Endothelial cell of umbilical vein (primary cell): ENCODE measurements at regions not wholly inside any gene's neighbourhood (a gene's known extent, or its start where the extent isn't known, plus 50 kb on each side); places are given as distances from the start of the nearest gene placed in this dataset.

Source experiments
- BruUV-seq: library from RNA; stranded (reverse); fragments of 400-500 nt; replicated peaks from 2 replicates; lab custom pipeline; 2021; lab: Mats Ljungman, UMichigan
- CTCF ChIA-PET: fragments of 300-600, 350-600 bp; sonication (Branson Sonifier 250); formaldehyde crosslinking; loops from one replicate; lab custom pipeline; 2021; ENCODE audit warnings: antibody characterized with exemption, inconsistent platforms; lab: Charles Lee
- POLR2A ChIA-PET: fragments of 300-600, 350-600 bp; sonication (Branson Sonifier 250); formaldehyde crosslinking; loops from one replicate; lab custom pipeline; 2021; ENCODE audit warnings: antibody characterized with exemption, inconsistent platforms; lab: Charles Lee
- DNase-seq: peaks from one replicate; pipeline ENCODE4 v3.0.0-alpha.2; 2011; ENCODE audit warnings: low read depth, low spot score
- FAIRE-seq: peaks from 2 replicates; lab custom pipeline; 2011; peaks lifted over from hg19 to GRCh38; lab: Jason Lieb, UNC
- H2AFZ ChIP-seq: 2 replicates; pipeline ENCODE4 v1.6.0; 2012; ENCODE audit warnings: low read depth, low read length, control low read depth, inconsistent platforms
- H3K27ac ChIP-seq: 2 replicates; pipeline ENCODE4 v1.5.1; 2011; ENCODE audit warnings: low read depth, mild to moderate bottlenecking, control low read depth, low read length, moderate library complexity; ENCODE audit not compliant: insufficient read depth
- H3K27me3 ChIP-seq, 2 experiments: 2 replicates each; pipeline versions ENCODE4 v1.6.0 to v1.6.1; 2011; ENCODE audit warnings: low read length in 2 of 2, mixed read lengths in 1 of 2; ENCODE audit not compliant: control insufficient read depth in 2 of 2, insufficient read depth in 2 of 2
- H3K36me3 ChIP-seq, 2 experiments: 2 replicates in 1 of 2; 3 replicates in 1 of 2; pipeline ENCODE4 v1.5.1; 2011; ENCODE audit warnings: low read length in 2 of 2, mild to moderate bottlenecking in 1 of 2, moderate library complexity in 1 of 2; ENCODE audit not compliant: control insufficient read depth in 2 of 2, insufficient read depth in 2 of 2; ENCODE audit errors: extremely low read depth in 1 of 2
- H3K4me1 ChIP-seq: 3 replicates; pipeline ENCODE4 v1.5.1; 2011; ENCODE audit warnings: mild to moderate bottlenecking, low read length; ENCODE audit not compliant: control insufficient read depth, insufficient read depth; ENCODE audit errors: extremely low read depth
- H3K4me2 ChIP-seq: 2 replicates; pipeline ENCODE4 v1.6.1; 2011; ENCODE audit warnings: low read length, control low read depth, mixed read lengths; ENCODE audit not compliant: insufficient read depth
- H3K4me3 ChIP-seq, 3 experiments: fragments of 200-600 bp in 1 of 3; sonication (generic), shearing (Covaris generic) in 1 of 3; replicated peaks in 1 of 3; 2 replicates each; pipeline ENCODE4 v1.5.1; 2011 to 2016; ENCODE audit warnings: control low read depth in 3 of 3, low read length in 3 of 3, mild to moderate bottlenecking in 2 of 3, inconsistent platforms in 1 of 3, low read depth in 1 of 3, moderate library complexity in 1 of 3; ENCODE audit not compliant: insufficient read depth in 1 of 3
- H3K79me2 ChIP-seq: 2 replicates; pipeline ENCODE4 v1.6.0; 2012; ENCODE audit warnings: low read length, inconsistent platforms; ENCODE audit not compliant: control insufficient read depth, insufficient read depth
- H3K9ac ChIP-seq: replicated peaks from 2 replicates; pipeline ENCODE3; 2011; ENCODE audit warnings: low read length, control low read depth; ENCODE audit not compliant: insufficient read depth; ENCODE audit errors: extremely low read depth
- H3K9me1 ChIP-seq: replicated peaks from 3 replicates; pipeline ENCODE4 v1.6.0; 2011; ENCODE audit warnings: mild to moderate bottlenecking, low read length; ENCODE audit not compliant: control insufficient read depth, insufficient read depth; ENCODE audit errors: extremely low read depth
- H3K9me3 ChIP-seq: replicated peaks from 2 replicates; pipeline ENCODE4 v1.5.1; 2012; ENCODE audit warnings: low read length, inconsistent platforms; ENCODE audit not compliant: control insufficient read depth, insufficient read depth
- H4K20me1 ChIP-seq: replicated peaks from 2 replicates; pipeline ENCODE3; 2011; ENCODE audit warnings: mild to moderate bottlenecking, low read length; ENCODE audit not compliant: control insufficient read depth, insufficient read depth; ENCODE audit errors: extremely low read depth
- EZH2 ChIP-seq: IDR thresholded peaks from 2 replicates; pipeline ENCODE4 v1.6.1; 2012; ENCODE audit warnings: borderline replicate concordance, low read depth, mild to moderate bottlenecking, moderate library complexity, low read length, inconsistent platforms; ENCODE audit not compliant: severe bottlenecking
- FOS ChIP-seq: IDR thresholded peaks from 2 replicates; pipeline ENCODE4 v1.6.1; 2011; ENCODE audit warnings: mild to moderate bottlenecking, low read length, moderate library complexity, borderline replicate concordance; ENCODE audit not compliant: insufficient read depth
- GATA2 ChIP-seq: IDR thresholded peaks from 2 replicates; pipeline ENCODE4 v1.7.0; 2011; ENCODE audit warnings: low read depth, mild to moderate bottlenecking, moderate library complexity, mixed read lengths, low read length; ENCODE audit not compliant: insufficient read length, insufficient read depth
- JUN ChIP-seq: IDR thresholded peaks from 2 replicates; pipeline ENCODE4 v1.6.1; 2011; ENCODE audit warnings: borderline replicate concordance, low read depth; ENCODE audit not compliant: insufficient read length, insufficient read depth
- MYC ChIP-seq: IDR thresholded peaks from one replicate; pipeline ENCODE4 v1.6.1; 2011; ENCODE audit warnings: mild to moderate bottlenecking, low read depth, low read length
- POLR2A ChIP-seq: IDR thresholded peaks from 2 replicates; pipeline ENCODE4 v1.6.1; 2012; ENCODE audit warnings: low read depth, mild to moderate bottlenecking, control low read depth, low read length
- POLR2AphosphoS5 ChIP-seq: IDR thresholded peaks from 2 replicates; pipeline ENCODE4 v1.6.1; 2012; ENCODE audit warnings: low read depth, mild to moderate bottlenecking, control low read depth, low read length, moderate library complexity; ENCODE audit not compliant: insufficient read depth
- dilution Hi-C: fragments of 300-500 bp; cut with MboI; formaldehyde crosslinking; loops from one replicate; pipeline ENCODE4 v1.15.0; 2019; ENCODE audit warnings: low sequenced_read_pairs; ENCODE audit not compliant: extremely low pct_ligation_motif_present
- intact Hi-C: fragments of 100-400 bp; cut with micrococcal nuclease; formaldehyde crosslinking; loops from one replicate; pipeline ENCODE4 v1.10.0; 2022
- TF ChIP-seq, protein P1 (sequence below), 2 donors: IDR thresholded peaks; 1 replicate in 1 of 2; 2 replicates in 1 of 2; pipeline ENCODE4 v1.5.1; 2011; ENCODE audit warnings: low read length in 2 of 2, mild to moderate bottlenecking in 2 of 2, moderate library complexity in 2 of 2, control low read depth in 1 of 2, inconsistent platforms in 1 of 2, low read depth in 1 of 2; ENCODE audit not compliant: insufficient read depth in 1 of 2; ENCODE audit errors: extremely low read depth in 1 of 2
- TF ChIP-seq, protein P2 (sequence below): IDR thresholded peaks from 2 replicates; pipeline ENCODE4 v1.6.1; 2011; ENCODE audit not compliant: insufficient read depth, insufficient read length

- TF ChIP-seq EZH2 (no peak), FOS (no peak), GATA2 (no peak)
- TF ChIP-seq, protein P1, sequence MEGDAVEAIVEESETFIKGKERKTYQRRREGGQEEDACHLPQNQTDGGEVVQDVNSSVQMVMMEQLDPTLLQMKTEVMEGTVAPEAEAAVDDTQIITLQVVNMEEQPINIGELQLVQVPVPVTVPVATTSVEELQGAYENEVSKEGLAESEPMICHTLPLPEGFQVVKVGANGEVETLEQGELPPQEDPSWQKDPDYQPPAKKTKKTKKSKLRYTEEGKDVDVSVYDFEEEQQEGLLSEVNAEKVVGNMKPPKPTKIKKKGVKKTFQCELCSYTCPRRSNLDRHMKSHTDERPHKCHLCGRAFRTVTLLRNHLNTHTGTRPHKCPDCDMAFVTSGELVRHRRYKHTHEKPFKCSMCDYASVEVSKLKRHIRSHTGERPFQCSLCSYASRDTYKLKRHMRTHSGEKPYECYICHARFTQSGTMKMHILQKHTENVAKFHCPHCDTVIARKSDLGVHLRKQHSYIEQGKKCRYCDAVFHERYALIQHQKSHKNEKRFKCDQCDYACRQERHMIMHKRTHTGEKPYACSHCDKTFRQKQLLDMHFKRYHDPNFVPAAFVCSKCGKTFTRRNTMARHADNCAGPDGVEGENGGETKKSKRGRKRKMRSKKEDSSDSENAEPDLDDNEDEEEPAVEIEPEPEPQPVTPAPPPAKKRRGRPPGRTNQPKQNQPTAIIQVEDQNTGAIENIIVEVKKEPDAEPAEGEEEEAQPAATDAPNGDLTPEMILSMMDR (IDR thresholded peaks at IDR 0.05; ENCODE audit: extremely low read depth in 1 of 2, insufficient read depth in 1 of 2, low read depth in 1 of 2, low read length in 2 of 2) = no peak
- CTCF ChIA-PET = no interaction called here
- BruUV-seq = no TSS peak
- Histone ChIP-seq H3K4me2 (no peak overlapping the region), H3K9ac (no peak overlapping the region), H3K36me3 (no peaks in the 10 kb centered on the region), H3K4me1 (no peaks in the 10 kb centered on the region), H3K79me2 (no peaks in the 10 kb centered on the region), H3K4me3 (no peak overlapping the region), H3K9me1 (no peaks in the 10 kb centered on the region), H3K27me3 (no peaks in the 10 kb centered on the region), H4K20me1 (no peaks in the 10 kb centered on the region), H3K27ac (no peak overlapping the region), H2AFZ (no peak overlapping the region), H3K9me3 (no peaks in the 10 kb centered on the region)
- DNase-seq (no peak), FAIRE-seq (no peak)
- intact Hi-C loops = no loop called here
- POLR2A ChIA-PET = no interaction called here
- dilution Hi-C loops = no loop called here
Observed at GRCh38 chr1:58318157-58319005, 228.1 kb downstream of the OMA1 start.

DNA sequence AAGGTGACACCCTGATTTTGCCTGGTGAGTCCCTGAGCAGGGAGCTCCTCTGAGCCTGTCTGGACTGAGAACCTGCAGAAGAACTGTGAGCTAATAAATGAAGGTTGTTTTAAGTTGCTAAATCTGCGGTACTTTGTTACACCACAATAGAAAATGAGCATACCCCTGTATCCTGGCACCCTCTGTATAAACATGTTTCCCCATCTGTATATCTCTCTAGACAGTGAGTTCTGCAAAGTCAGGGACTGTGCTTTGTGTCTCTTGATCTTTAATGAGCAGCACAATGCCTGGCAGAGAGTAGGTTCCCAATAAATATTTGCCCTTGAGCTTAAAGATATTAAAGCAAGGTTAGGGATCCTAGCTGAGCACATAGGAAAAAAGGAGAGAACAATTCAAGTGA is 228.8 kb downstream of the OMA1 start:
- DNase-seq = no peak
- Histone ChIP-seq H3K4me1 (no peaks in the 10 kb centered on the region), H3K27me3 (no peaks in the 10 kb centered on the region), H3K27ac (no peak overlapping the region), H3K36me3 (no peaks in the 10 kb centered on the region), H3K4me2 (no peak overlapping the region), H3K9ac (no peak overlapping the region), H4K20me1 (no peaks in the 10 kb centered on the region), H3K9me1 (no peaks in the 10 kb centered on the region), H3K9me3 (no peaks in the 10 kb centered on the region), H3K79me2 (no peaks in the 10 kb centered on the region), H2AFZ (no peak overlapping the region), H3K4me3 (no peak overlapping the region)
- ChIA-PET POLR2A (no interaction called here), CTCF (no interaction called here)
- dilution Hi-C loops (no loop called here), intact Hi-C loops (no loop called here)
- no peak for FAIRE-seq
- no peak for TF ChIP-seq EZH2
- no peak for TF ChIP-seq MYC
- TF ChIP-seq, protein P1 (IDR thresholded peaks at IDR 0.05; ENCODE audit: extremely low read depth in 1 of 2, insufficient read depth in 1 of 2, low read depth in 1 of 2, low read length in 2 of 2) = no peak
- TF ChIP-seq JUN = no peak
- TF ChIP-seq FOS = no peak
- TF ChIP-seq GATA2 = no peak
- TF ChIP-seq, protein P2, sequence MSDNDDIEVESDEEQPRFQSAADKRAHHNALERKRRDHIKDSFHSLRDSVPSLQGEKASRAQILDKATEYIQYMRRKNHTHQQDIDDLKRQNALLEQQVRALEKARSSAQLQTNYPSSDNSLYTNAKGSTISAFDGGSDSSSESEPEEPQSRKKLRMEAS = no peak
- no peak for TF ChIP-seq POLR2AphosphoS5
- TF ChIP-seq POLR2A = no peak
- no TSS peak for BruUV-seq
